PC-3 (cell line): ENCODE measurements at regions not wholly inside any gene's neighbourhood (a gene's known extent, or its start where the extent isn't known, plus 50 kb on each side); places are given as distances from the start of the nearest gene placed in this dataset.

Source experiments
- ATAC-seq: fragments of 200-7000 bp; cut with Tn5 transposase; 2 replicates; pipeline ENCODE4 v1.9.1; 2020; ENCODE audit warnings: mild to moderate bottlenecking, moderate library complexity
- BruUV-seq: library from RNA; stranded (reverse); fragments of 400-500 nt; replicated peaks from 2 replicates; lab custom pipeline; 2021; lab: Mats Ljungman, UMichigan
- CTCF ChIA-PET: fragments of 300-600 bp; sonication (Branson Sonifier 250); formaldehyde crosslinking; loops from one replicate; lab custom pipeline; 2022; ENCODE audit warnings: antibody characterized with exemption; lab: Charles Lee
- POLR2A ChIA-PET: fragments of 300-600 bp; sonication (Branson Sonifier 250); formaldehyde crosslinking; loops from one replicate; lab custom pipeline; 2022; ENCODE audit warnings: antibody characterized with exemption; ENCODE audit not compliant: unreplicated experiment; lab: Charles Lee
- DNase-seq: peaks from one replicate; pipeline ENCODE4 v3.0.0-alpha.2; 2015
- H2AFZ ChIP-seq: fragments of 300-600 bp; sonication (generic); 2 replicates; pipeline ENCODE4 v1.6.0; 2016; ENCODE audit warnings: antibody characterized with exemption, low read length
- H3F3A ChIP-seq: fragments of 300-600 bp; sonication (generic); one replicate; pipeline ENCODE4 v1.6.0; 2017; ENCODE audit warnings: antibody characterized with exemption, low read length, control low read depth, mild to moderate bottlenecking; ENCODE audit not compliant: unreplicated experiment
- H3K27ac ChIP-seq: fragments of 300-600 bp; sonication (generic); 2 replicates; pipeline ENCODE4 v1.5.1; 2016; ENCODE audit warnings: mild to moderate bottlenecking, low read length
- H3K27me3 ChIP-seq: fragments of 300-600 bp; sonication (generic); 2 replicates; pipeline ENCODE4 v1.6.1; 2016; ENCODE audit warnings: low read length, mixed read lengths
- H3K36me3 ChIP-seq: fragments of 300-600 bp; sonication (generic); 2 replicates; pipeline ENCODE4 v1.6.1; 2016; ENCODE audit warnings: low read depth, mixed run types, low read length, mixed read lengths
- H3K4me1 ChIP-seq: fragments of 300-600 bp; sonication (generic); 2 replicates; pipeline ENCODE4 v1.5.1; 2016; ENCODE audit warnings: low read length; ENCODE audit not compliant: insufficient read depth
- H3K4me2 ChIP-seq: fragments of 300-600 bp; sonication (generic); 2 replicates; pipeline ENCODE4 v1.6.0; 2016; ENCODE audit warnings: low read length
- H3K4me3 ChIP-seq: fragments of 300-600 bp; sonication (generic); 2 replicates; pipeline ENCODE4 v1.5.1; 2016; ENCODE audit warnings: mild to moderate bottlenecking, low read length, mixed read lengths
- H3K79me2 ChIP-seq: fragments of 300-600 bp; sonication (generic); 2 replicates; pipeline ENCODE4 v1.6.1; 2017; ENCODE audit warnings: low read length, mixed read lengths
- H3K9ac ChIP-seq: fragments of 300-600 bp; sonication (generic); 2 replicates; pipeline ENCODE4 v1.6.0; 2016; ENCODE audit warnings: mild to moderate bottlenecking, low read length
- H3K9me2 ChIP-seq: fragments of 300-600 bp; sonication (generic); replicated peaks from 2 replicates; pipeline ENCODE4 v1.6.1; 2016; ENCODE audit warnings: mixed run types, low read length, mixed read lengths
- H3K9me3 ChIP-seq: fragments of 300-600 bp; sonication (generic); 2 replicates; pipeline ENCODE4 v1.6.1; 2016; ENCODE audit warnings: low read length, mixed read lengths
- H4K20me1 ChIP-seq: fragments of 300-600 bp; sonication (generic); 2 replicates; pipeline ENCODE4 v1.6.1; 2016; ENCODE audit warnings: low read length, mixed read lengths
- EZH2 ChIP-seq: fragments of 300-600 bp; sonication (generic); IDR thresholded peaks from one replicate; pipeline ENCODE4 v1.6.1; 2017; ENCODE audit warnings: antibody characterized with exemption, mild to moderate bottlenecking, low read length; ENCODE audit not compliant: unreplicated experiment
- EZH2phosphoT487 ChIP-seq: fragments of 300-600 bp; sonication (generic); IDR thresholded peaks from 2 replicates; pipeline ENCODE4 v1.6.1; 2018; ENCODE audit warnings: mild to moderate bottlenecking, antibody characterized with exemption, low read length, borderline replicate concordance
- intact Hi-C: fragments of 100-400 bp; cut with micrococcal nuclease; formaldehyde crosslinking; loops from 2 replicates; pipeline ENCODE4 v1.9.0; 2023
- TF ChIP-seq, protein P1 (sequence below): fragments of 300-600 bp; sonication (generic); conservative IDR thresholded peaks from 2 replicates; pipeline ENCODE4 v1.5.1; 2017; ENCODE audit warnings: antibody characterized with exemption, low read depth, mild to moderate bottlenecking, low read length

DNA sequence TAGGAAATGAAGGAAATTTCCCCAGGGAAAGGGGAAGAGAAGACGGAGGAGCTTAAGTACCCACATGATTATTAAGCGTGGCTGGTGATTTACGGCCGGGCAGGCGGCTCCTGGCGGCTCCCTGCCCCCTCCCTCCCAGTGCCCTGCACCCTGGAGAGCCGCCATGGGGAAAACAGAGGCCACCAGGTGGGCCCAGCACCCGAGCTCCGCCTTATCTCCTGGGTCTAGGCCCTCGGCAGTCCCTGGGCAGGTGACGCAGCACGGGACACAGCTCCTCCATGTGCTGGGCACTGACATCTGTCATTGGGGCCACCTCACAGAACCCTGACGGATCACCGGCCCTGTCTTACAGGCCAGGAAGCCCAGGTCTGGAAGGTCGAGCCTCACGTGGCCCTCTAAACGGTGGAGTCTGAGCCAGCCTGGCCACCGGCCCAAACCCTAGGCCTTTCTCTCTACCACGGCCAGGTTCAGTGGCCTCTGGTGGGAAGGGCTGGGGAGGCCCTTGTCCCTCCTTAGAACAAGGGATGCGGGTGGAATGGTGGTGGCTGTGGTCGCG is 60.2 kb upstream of the PPARA start:
- Histone ChIP-seq H3K9ac (no peak overlapping the region), H3K79me2 (peaks cover 100% of the 10 kb centered on the region), H3F3A (peaks cover 4% of the 10 kb centered on the region), H2AFZ (no peak overlapping the region), H3K27me3 (no peaks in the 10 kb centered on the region), H3K4me3 (no peak overlapping the region), H3K4me1 (peaks cover 43% of the 10 kb centered on the region), H3K9me3 (no peaks in the 10 kb centered on the region), H3K9me2 (no peaks in the 10 kb centered on the region), H3K4me2 (no peak overlapping the region), H3K36me3 (peaks cover 40% of the 10 kb centered on the region), H3K27ac (peak overlapping the region; percentile 99), H4K20me1 (peaks cover 36% of the 10 kb centered on the region)
- TF ChIP-seq EZH2phosphoT487, result no peak
- TF ChIP-seq, protein P1, sequence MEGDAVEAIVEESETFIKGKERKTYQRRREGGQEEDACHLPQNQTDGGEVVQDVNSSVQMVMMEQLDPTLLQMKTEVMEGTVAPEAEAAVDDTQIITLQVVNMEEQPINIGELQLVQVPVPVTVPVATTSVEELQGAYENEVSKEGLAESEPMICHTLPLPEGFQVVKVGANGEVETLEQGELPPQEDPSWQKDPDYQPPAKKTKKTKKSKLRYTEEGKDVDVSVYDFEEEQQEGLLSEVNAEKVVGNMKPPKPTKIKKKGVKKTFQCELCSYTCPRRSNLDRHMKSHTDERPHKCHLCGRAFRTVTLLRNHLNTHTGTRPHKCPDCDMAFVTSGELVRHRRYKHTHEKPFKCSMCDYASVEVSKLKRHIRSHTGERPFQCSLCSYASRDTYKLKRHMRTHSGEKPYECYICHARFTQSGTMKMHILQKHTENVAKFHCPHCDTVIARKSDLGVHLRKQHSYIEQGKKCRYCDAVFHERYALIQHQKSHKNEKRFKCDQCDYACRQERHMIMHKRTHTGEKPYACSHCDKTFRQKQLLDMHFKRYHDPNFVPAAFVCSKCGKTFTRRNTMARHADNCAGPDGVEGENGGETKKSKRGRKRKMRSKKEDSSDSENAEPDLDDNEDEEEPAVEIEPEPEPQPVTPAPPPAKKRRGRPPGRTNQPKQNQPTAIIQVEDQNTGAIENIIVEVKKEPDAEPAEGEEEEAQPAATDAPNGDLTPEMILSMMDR, result no peak
- TF ChIP-seq EZH2, result no peak
- no TSS peak for BruUV-seq
- DNase-seq (no peak), ATAC-seq (no peak)
- POLR2A ChIA-PET, result no interaction called here
- CTCF ChIA-PET, result no interaction called here
- intact Hi-C loops, result no loop called here

DNA sequence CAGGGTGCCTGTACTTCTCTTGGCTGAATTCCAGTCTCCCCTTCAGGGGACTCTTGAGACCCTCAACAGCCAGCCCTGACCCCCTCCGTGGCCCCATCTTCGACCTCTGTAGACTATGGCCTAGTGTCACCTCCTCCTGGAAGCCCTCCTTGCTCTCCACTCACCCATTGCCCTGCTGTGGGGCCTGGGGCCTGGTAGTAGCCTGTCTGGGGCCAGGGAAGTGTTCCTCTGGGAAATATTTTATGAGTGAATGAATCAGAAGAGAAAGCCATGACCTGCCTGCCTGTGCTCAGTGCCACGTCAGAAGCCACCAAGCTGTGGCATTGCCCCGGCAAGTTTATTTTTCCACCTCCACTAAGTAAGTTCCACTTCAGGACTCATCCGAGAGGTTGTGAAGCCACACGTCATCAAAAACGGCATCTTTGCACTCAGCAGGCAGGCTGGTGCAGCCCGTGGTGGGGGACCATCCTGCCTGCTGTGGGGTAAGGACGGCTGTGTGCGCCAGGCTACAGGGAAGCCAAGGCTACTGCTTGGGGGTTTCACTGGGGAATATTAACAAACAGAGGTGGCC is 59.6 kb upstream of the PPARA start:
- no peak overlapping the region for H2AFZ ChIP-seq
- peaks cover 38% of the 10 kb centered on the region for H3K4me1 ChIP-seq
- H3K27me3 ChIP-seq, result no peaks in the 10 kb centered on the region
- peaks cover 40% of the 10 kb centered on the region for H3K36me3 ChIP-seq
- H3K9ac ChIP-seq, result no peak overlapping the region
- DNase-seq (peak; percentile 28), ATAC-seq (no peak)
- ChIA-PET CTCF (no interaction called here), POLR2A (no interaction called here)
- BruUV-seq, result no TSS peak
- no peaks in the 10 kb centered on the region for H3K9me2 ChIP-seq
- H3K4me2 ChIP-seq, result no peak overlapping the region
- H4K20me1 ChIP-seq, result peaks cover 36% of the 10 kb centered on the region
- no peak overlapping the region for H3K4me3 ChIP-seq
- TF ChIP-seq EZH2 (no peak), EZH2phosphoT487 (no peak)
- TF ChIP-seq, protein P1, result no peak
- intact Hi-C loops, result no loop called here
- no peaks in the 10 kb centered on the region for H3K9me3 ChIP-seq
- H3K79me2 ChIP-seq, result peaks cover 95% of the 10 kb centered on the region
- H3K27ac ChIP-seq, result peak overlapping the region; percentile 99
- H3F3A ChIP-seq, result peaks cover 4% of the 10 kb centered on the region

DNA sequence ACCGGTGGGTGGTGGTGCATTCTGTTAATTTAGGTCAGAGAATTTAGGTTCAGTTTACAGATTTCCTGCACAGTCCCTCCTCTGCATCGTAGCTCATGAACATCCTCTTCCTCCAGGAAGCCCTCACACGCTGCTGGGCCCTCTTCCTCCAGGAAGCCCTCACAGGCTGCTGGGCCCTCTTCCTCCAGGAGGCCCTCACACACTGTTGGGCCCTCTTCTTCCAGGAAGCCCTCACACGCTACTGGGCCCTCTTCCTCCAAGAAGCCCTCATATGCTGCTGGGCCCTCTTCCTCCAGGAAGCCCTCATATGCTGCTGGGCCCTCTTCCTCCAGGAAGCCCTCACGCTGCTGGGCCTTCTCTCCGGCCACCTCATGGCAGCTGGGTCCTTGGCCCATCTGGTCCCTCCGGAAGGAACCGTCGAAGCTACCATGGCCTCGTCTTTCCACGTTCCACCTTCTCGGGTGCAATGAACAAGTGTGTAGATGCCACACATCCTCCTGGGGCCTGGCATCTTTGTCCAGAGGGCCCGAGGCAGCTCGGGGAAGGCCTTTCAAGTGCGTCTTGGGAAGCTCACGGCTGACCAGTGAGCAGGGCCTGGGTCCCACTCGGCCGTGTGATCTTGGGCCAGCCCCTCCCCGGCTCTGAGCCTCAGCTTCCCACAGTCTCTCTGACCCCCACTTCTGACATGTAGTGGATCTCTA is 58.9 kb upstream of the PPARA start:
- Histone ChIP-seq H4K20me1 (peaks cover 36% of the 10 kb centered on the region), H3K27ac (0 out of 2 replicates have a peak overlapping the region, but pooled peaks have one; percentile 23), H3K9me2 (no peaks in the 10 kb centered on the region), H3K4me1 (peaks cover 31% of the 10 kb centered on the region), H3K79me2 (peaks cover 95% of the 10 kb centered on the region), H3K36me3 (peaks cover 35% of the 10 kb centered on the region), H2AFZ (no peak overlapping the region), H3K9ac (no peak overlapping the region), H3K4me2 (no peak overlapping the region), H3K4me3 (no peak overlapping the region), H3K9me3 (no peaks in the 10 kb centered on the region), H3F3A (peaks cover 4% of the 10 kb centered on the region), H3K27me3 (no peaks in the 10 kb centered on the region)
- no TSS peak for BruUV-seq
- ChIA-PET CTCF (no interaction called here), POLR2A (no interaction called here)
- DNase-seq (no peak), ATAC-seq (no peak)
- intact Hi-C loops, result no loop called here
- TF ChIP-seq EZH2phosphoT487 (no peak), EZH2 (no peak)
- TF ChIP-seq, protein P1, result no peak
